Spleen (tissue), 7 donors: ENCODE measurements at regions not wholly inside any gene's neighbourhood (a gene's known extent, or its start where the extent isn't known, plus 50 kb on each side); places are given as distances from the start of the nearest gene placed in this dataset.

Source experiments
- CTCF ChIP-seq, 11 experiments: fragments of 200-600 bp in 7 of 11; fragments of 450-650 bp in 4 of 11; sonication (generic) in 4 of 11; IDR thresholded peaks in 8 of 11; conservative IDR thresholded peaks in 3 of 11; 1 replicate in 7 of 11; 2 replicates in 4 of 11; pipeline versions ENCODE4 v1.4.0 to v1.8.0; 2016 to 2021; ENCODE audit warnings: antibody characterized with exemption in 11 of 11, inconsistent platforms in 4 of 11, mild to moderate bottlenecking in 1 of 11
- POLR2A ChIP-seq, 3 donors: fragments of 450-650 bp; IDR thresholded peaks; one replicate each; pipeline ENCODE4 v1.5.1; 2017; ENCODE audit warnings: antibody characterized with exemption in 3 of 3, mild to moderate bottlenecking in 1 of 3
- POLR2AphosphoS5 ChIP-seq, 3 donors: sonication (generic); formaldehyde crosslinking; IDR thresholded peaks; one replicate each; pipeline ENCODE4 v1.5.1; 2017; ENCODE audit warnings: antibody characterized with exemption in 3 of 3
- donor health status: DM: no; HTN: no; CAD: no; lungs with moderate emphysema.
- donor health status: DM: no; HTN: no; CAD: no.
- donor health status: DM: no; HTN: no; CAD: no.

- no peak for TF ChIP-seq CTCF (IDR thresholded peaks at IDR 0.05 in 8 of 11, conservative IDR thresholded peaks at IDR 0.05 in 3 of 11)
- TF ChIP-seq POLR2AphosphoS5 (IDR thresholded peaks at IDR 0.05), result no peak
- TF ChIP-seq POLR2A (IDR thresholded peaks at IDR 0.05), result no peak
Observed at GRCh38 chr1:96309783-96310182, 411.8 kb upstream of the PTBP2 start.
